PFSK-1 (cell line): ENCODE measurements at regions not wholly inside any gene's neighbourhood (a gene's known extent, or its start where the extent isn't known, plus 50 kb on each side); places are given as distances from the start of the nearest gene placed in this dataset.

Source experiments
- FOXP2 ChIP-seq: optimal IDR thresholded peaks from 2 replicates; pipeline ENCODE3; 2011; ENCODE audit warnings: borderline replicate concordance, control low read depth, inconsistent platforms; ENCODE audit not compliant: insufficient read depth; ENCODE audit errors: extremely low read length, extremely low read depth
- POLR2AphosphoS5 ChIP-seq: IDR thresholded peaks from 2 replicates; pipeline ENCODE4 v1.6.1; 2012; ENCODE audit warnings: low read depth, mild to moderate bottlenecking, control low read depth, low read length, moderate library complexity
- REST ChIP-seq, 2 experiments: IDR thresholded peaks; 2 replicates each; pipeline versions ENCODE4 v1.6.1 to v1.8.0; 2011 to 2012; ENCODE audit warnings: low read depth in 2 of 2, low read length in 2 of 2, control low read depth in 1 of 2, inconsistent platforms in 1 of 2, mild to moderate bottlenecking in 1 of 2, moderate library complexity in 1 of 2; ENCODE audit not compliant: insufficient read depth in 1 of 2
- SIN3A ChIP-seq: IDR thresholded peaks from 2 replicates; pipeline ENCODE4 v1.6.1; 2012; ENCODE audit warnings: mild to moderate bottlenecking, low read length, moderate library complexity, borderline replicate concordance; ENCODE audit not compliant: insufficient read depth
- TAF1 ChIP-seq: IDR thresholded peaks from 2 replicates; pipeline ENCODE4 v1.6.1; 2012; ENCODE audit warnings: low read length, control low read depth, borderline replicate concordance; ENCODE audit not compliant: insufficient read depth

GRCh38 chr4:96681218-96681617 is 841.3 kb downstream of the PDHA2 start:
- TF ChIP-seq TAF1 (no peak), SIN3A (no peak), FOXP2 (no peak), REST (IDR thresholded peaks at IDR 0.05; ENCODE audit: insufficient read depth in 1 of 2, low read depth in 2 of 2, low read length in 2 of 2) (no peak)

GRCh38 chr4:96685691-96686090 is 845.8 kb downstream of the PDHA2 start:
- no peak for TF ChIP-seq POLR2AphosphoS5
- no peak for TF ChIP-seq TAF1
- no peak for TF ChIP-seq FOXP2
- no peak for TF ChIP-seq SIN3A
- TF ChIP-seq REST (IDR thresholded peaks at IDR 0.05; ENCODE audit: insufficient read depth in 1 of 2, low read depth in 2 of 2, low read length in 2 of 2) = no peak

- TF ChIP-seq SIN3A = no peak
Observed at GRCh38 chr4:96691521-96691920, 851.6 kb downstream of the PDHA2 start.

- TF ChIP-seq FOXP2 = no peak
- no peak for TF ChIP-seq REST (IDR thresholded peaks at IDR 0.05; ENCODE audit: insufficient read depth in 1 of 2, low read depth in 2 of 2, low read length in 2 of 2)
- TF ChIP-seq POLR2AphosphoS5 = no peak
- no peak for TF ChIP-seq SIN3A
- TF ChIP-seq TAF1 = no peak
Observed at GRCh38 chr4:96698831-96699230, 858.9 kb downstream of the PDHA2 start.

- TF ChIP-seq FOXP2 (no peak), POLR2AphosphoS5 (no peak)
Observed at GRCh38 chr4:96703265-96703664, 863.4 kb downstream of the PDHA2 start.

GRCh38 chr4:96708766-96709165 is 868.9 kb downstream of the PDHA2 start:
- TF ChIP-seq POLR2AphosphoS5 = no peak

GRCh38 chr4:96713271-96713850 is 873.5 kb downstream of the PDHA2 start:
- TF ChIP-seq SIN3A (no peak), POLR2AphosphoS5 (no peak), TAF1 (no peak), FOXP2 (no peak), REST (IDR thresholded peaks at IDR 0.05; ENCODE audit: insufficient read depth in 1 of 2, low read depth in 2 of 2, low read length in 2 of 2) (no peak)
